IMR-90 (cell line): ENCODE measurements at regions not wholly inside any gene's neighbourhood (a gene's known extent, or its start where the extent isn't known, plus 50 kb on each side); places are given as distances from the start of the nearest gene placed in this dataset.

Experiments used
- ATAC-seq: fragments of 200-7000 bp; cut with Tn5 transposase; 2 replicates; pipeline ENCODE4 v1.9.1; 2020; ENCODE audit warnings: low read depth, mild to moderate bottlenecking, moderate library complexity
- BruUV-seq: library from RNA; stranded (reverse); fragments of 400-500 nt; replicated peaks from 2 replicates; lab custom pipeline; 2021; lab: Mats Ljungman, UMichigan
- CTCF ChIA-PET: fragments of 300-600 bp; formaldehyde crosslinking; extraction: SDS; loops from one replicate; lab custom pipeline; 2021; ENCODE audit warnings: antibody characterized with exemption; lab: Yijun Ruan, JAX
- POLR2A ChIA-PET: fragments of 300-600 bp; sonication (Branson Sonifier 250); formaldehyde crosslinking; loops from one replicate; lab custom pipeline; 2022; ENCODE audit warnings: antibody characterized with exemption; ENCODE audit not compliant: unreplicated experiment; lab: Charles Lee
- DNase-seq: peaks from one replicate; pipeline ENCODE4 v3.0.0; 2013
- H2AFZ ChIP-seq: replicated peaks from 2 replicates; pipeline ENCODE3; 2013; ENCODE audit warnings: low read length, mild to moderate bottlenecking; ENCODE audit not compliant: poor library complexity
- H2AK5ac ChIP-seq: 2 replicates; pipeline ENCODE4 v1.6.1; 2013; ENCODE audit warnings: low read depth, low read length, inconsistent platforms
- H2AK9ac ChIP-seq: replicated peaks from 2 replicates; pipeline ENCODE3; 2013; ENCODE audit warnings: mild to moderate bottlenecking, low read depth, low read length, moderate library complexity; ENCODE audit not compliant: poor library complexity
- H2BK120ac ChIP-seq: 2 replicates; pipeline ENCODE4 v1.6.1; 2013; ENCODE audit warnings: low read depth, low read length, inconsistent platforms
- H2BK15ac ChIP-seq: 3 replicates; pipeline ENCODE4 v1.6.1; 2013; ENCODE audit warnings: low read depth, low read length, inconsistent platforms
- H2BK20ac ChIP-seq: 2 replicates; pipeline ENCODE4 v1.6.1; 2013; ENCODE audit warnings: low read depth, mild to moderate bottlenecking, inconsistent platforms, low read length, moderate library complexity
- H2BK5ac ChIP-seq: 2 replicates; pipeline ENCODE4 v1.6.1; 2013; ENCODE audit warnings: mild to moderate bottlenecking, low read depth, low read length, inconsistent platforms; ENCODE audit not compliant: poor library complexity, severe bottlenecking
- H3K14ac ChIP-seq: replicated peaks from 2 replicates; pipeline ENCODE4 v1.6.1; 2013; ENCODE audit warnings: low read depth, low read length, inconsistent platforms
- H3K18ac ChIP-seq: 2 replicates; pipeline ENCODE4 v1.6.1; 2013; ENCODE audit warnings: low read depth, low read length, control low read depth
- H3K23ac ChIP-seq: 2 replicates; pipeline ENCODE4 v1.6.1; 2013; ENCODE audit warnings: low read depth, low read length, inconsistent platforms
- H3K27ac ChIP-seq: 2 replicates; pipeline ENCODE4 v1.5.1; 2013; ENCODE audit warnings: mild to moderate bottlenecking, control low read depth, low read length; ENCODE audit not compliant: insufficient read depth
- H3K27me3 ChIP-seq: 2 replicates; pipeline ENCODE4 v1.6.1; 2013; ENCODE audit warnings: low read length; ENCODE audit not compliant: control insufficient read depth, insufficient read depth
- H3K36me3 ChIP-seq: 2 replicates; pipeline ENCODE4 v1.6.1; 2013; ENCODE audit warnings: low read length, mixed read lengths; ENCODE audit not compliant: control insufficient read depth, insufficient read depth
- H3K4ac ChIP-seq: 2 replicates; pipeline ENCODE4 v1.6.1; 2013; ENCODE audit warnings: low read depth, low read length, inconsistent platforms
- H3K4me1 ChIP-seq: 2 replicates; pipeline ENCODE4 v1.6.1; 2013; ENCODE audit warnings: low read length, mixed read lengths; ENCODE audit not compliant: control insufficient read depth, insufficient read depth
- H3K4me2 ChIP-seq: 2 replicates; pipeline ENCODE4 v1.6.1; 2013; ENCODE audit warnings: low read depth, mild to moderate bottlenecking, control low read depth, low read length, moderate library complexity
- H3K4me3 ChIP-seq: 2 replicates; pipeline ENCODE4 v1.5.1; 2013; ENCODE audit warnings: low read depth, mild to moderate bottlenecking, control low read depth, low read length, moderate library complexity; ENCODE audit not compliant: insufficient read depth
- H3K56ac ChIP-seq: 2 replicates; pipeline ENCODE4 v1.6.1; 2013; ENCODE audit warnings: low read length, inconsistent platforms; ENCODE audit not compliant: insufficient read depth; ENCODE audit errors: extremely low read depth
- H3K79me1 ChIP-seq, 2 experiments: 2 replicates each; pipeline ENCODE4 v1.6.1; 2013; ENCODE audit warnings: low read length in 2 of 2, inconsistent platforms in 1 of 2, low read depth in 1 of 2
- H3K9ac ChIP-seq: 2 replicates; pipeline ENCODE4 v1.6.1; 2013; ENCODE audit warnings: low read depth, low read length, control low read depth
- H3K9me1 ChIP-seq: 2 replicates; pipeline ENCODE4 v1.6.1; 2013; ENCODE audit warnings: low read length, inconsistent platforms; ENCODE audit not compliant: insufficient read depth
- H3K9me3 ChIP-seq: 2 replicates; pipeline ENCODE4 v1.6.1; 2013; ENCODE audit warnings: low read length; ENCODE audit not compliant: control insufficient read depth, insufficient read depth
- H4K20me1 ChIP-seq: 2 replicates; pipeline ENCODE4 v1.6.1; 2013; ENCODE audit warnings: low read length, inconsistent platforms; ENCODE audit not compliant: insufficient read depth
- H4K5ac ChIP-seq: 2 replicates; pipeline ENCODE4 v1.6.1; 2013; ENCODE audit warnings: mild to moderate bottlenecking, low read depth, low read length, control low read depth
- H4K8ac ChIP-seq, 2 experiments: 2 replicates each; pipeline ENCODE4 v1.6.1; 2013; ENCODE audit warnings: low read depth in 2 of 2, low read length in 2 of 2, control low read depth in 1 of 2, inconsistent platforms in 1 of 2
- H4K91ac ChIP-seq: 2 replicates; pipeline ENCODE4 v1.6.1; 2013; ENCODE audit warnings: low read depth, low read length, inconsistent platforms; ENCODE audit not compliant: insufficient read depth
- SMC3 ChIP-seq: fragments of 150-350 bp; IDR thresholded peaks from 2 replicates; pipeline ENCODE4 v1.6.1; 2016; ENCODE audit warnings: low read depth, mild to moderate bottlenecking, antibody characterized with exemption, low read length, moderate library complexity
- WGBS, 2 experiments: methylation state at CpG; one replicate each; pipeline versions ENCODE4 v1.1.5 to v1.1.7; 2013; ENCODE audit warnings: missing lambda C conversion rate in 2 of 2; ENCODE audit not compliant: insufficient read length in 1 of 2; ENCODE audit errors: extremely low coverage in 2 of 2; 5-methylcytosine and 5-hydroxymethylcytosine counted together
- dilution Hi-C: fragments of 300-500 bp; cut with HindIII; formaldehyde crosslinking; loops from one replicate; pipeline ENCODE4 v1.14.3; 2018; ENCODE audit warnings: low sequenced_read_pairs; ENCODE audit not compliant: unreplicated experiment
- in situ Hi-C: fragments of 300-500 bp; cut with MboI; formaldehyde crosslinking; loops from 3 replicates; pipeline ENCODE4 v1.14.3; 2019; ENCODE audit warnings: low sequenced_read_pairs, inconsistent platforms, mixed read lengths
- intact Hi-C: fragments of 100-400 bp; cut with micrococcal nuclease; formaldehyde crosslinking; loops from 2 replicates; pipeline ENCODE4 v1.10.0; 2022

- H3K4me2 ChIP-seq = no peak overlapping the region
- ChIA-PET POLR2A (no interaction called here), CTCF (no interaction called here)
- no peaks in the 10 kb centered on the region for H3K79me1 ChIP-seq
- no peak overlapping the region for H4K91ac ChIP-seq
- no peak overlapping the region for H3K9ac ChIP-seq
- no peak overlapping the region for H3K27ac ChIP-seq
- intact Hi-C loops (no loop called here), in situ Hi-C loops (no loop called here), dilution Hi-C loops (no loop called here)
- DNase-seq (no peak), ATAC-seq (no peak)
- no peak overlapping the region for H3K23ac ChIP-seq
- 61% methylated on average over 3 of the region's 23 CpGs; no CpG with 5 or more reads in 1 of the 2 experiments for WGBS, 2 experiments
- no peak overlapping the region for H2AFZ ChIP-seq
- H3K4ac ChIP-seq = no peak overlapping the region
- TF ChIP-seq SMC3 = no peak
- H3K4me3 ChIP-seq = no peak overlapping the region
- no peak overlapping the region for H3K18ac ChIP-seq
- no peaks in the 10 kb centered on the region for H4K20me1 ChIP-seq
- H2BK15ac ChIP-seq = no peak overlapping the region
- no peak overlapping the region for H3K56ac ChIP-seq
- no peak overlapping the region for H2BK5ac ChIP-seq
- H3K27me3 ChIP-seq = peaks cover 42% of the 10 kb centered on the region
- H3K4me1 ChIP-seq = no peaks in the 10 kb centered on the region
- H2AK5ac ChIP-seq = no peak overlapping the region
- no peaks in the 10 kb centered on the region for H3K9me1 ChIP-seq
- H4K8ac ChIP-seq = no peak overlapping the region
- H2BK20ac ChIP-seq = no peak overlapping the region
- peaks cover 7% of the 10 kb centered on the region for H3K9me3 ChIP-seq
- no peaks in the 10 kb centered on the region for H3K36me3 ChIP-seq
- no peak overlapping the region for H2AK9ac ChIP-seq
- no peak overlapping the region for H4K5ac ChIP-seq
- H3K14ac ChIP-seq = no peak overlapping the region
- no peak overlapping the region for H2BK120ac ChIP-seq
- no TSS peak for BruUV-seq
Observed at GRCh38 chr12:31228811-31229792, 96.8 kb downstream of the SINHCAF start.
